BLaER1 (cell line): ENCODE measurements at regions not wholly inside any gene's neighbourhood (a gene's known extent, or its start where the extent isn't known, plus 50 kb on each side); places are given as distances from the start of the nearest gene placed in this dataset.

Experiments used
- H3K27ac ChIP-seq: shearing (Covaris generic); formaldehyde crosslinking; 2 replicates; pipeline ENCODE4 v1.8.1; 2022
- H3K27me3 ChIP-seq: shearing (Covaris generic); formaldehyde crosslinking; 2 replicates; pipeline ENCODE4 v1.8.1; 2022
- H3K36me3 ChIP-seq: shearing (Covaris generic); formaldehyde crosslinking; 2 replicates; pipeline ENCODE4 v1.8.1; 2022
- H3K4me1 ChIP-seq: shearing (Covaris generic); formaldehyde crosslinking; 2 replicates; pipeline ENCODE4 v1.8.1; 2022
- H3K4me2 ChIP-seq: shearing (Covaris generic); formaldehyde crosslinking; 2 replicates; pipeline ENCODE4 v1.8.1; 2022
- H3K4me3 ChIP-seq: shearing (Covaris generic); formaldehyde crosslinking; 2 replicates; pipeline ENCODE4 v1.8.1; 2022
- H3K9ac ChIP-seq: shearing (Covaris generic); formaldehyde crosslinking; 2 replicates; pipeline ENCODE4 v1.8.1; 2022
- H3K9me3 ChIP-seq: shearing (Covaris generic); formaldehyde crosslinking; 2 replicates; pipeline ENCODE4 v1.8.1; 2022
- H4K20me1 ChIP-seq: shearing (Covaris generic); formaldehyde crosslinking; 2 replicates; pipeline ENCODE4 v1.8.1; 2022
- Cebpa-rat ChIP-seq: shearing (Covaris generic); IDR thresholded peaks from 2 replicates; pipeline ENCODE4 v1.8.1; 2022

GRCh38 chr7:57245206-57245605 lies 113.0 kb upstream of the ZNF479 start:
- no peak overlapping the region for H3K9ac ChIP-seq
- no peak overlapping the region for H3K27ac ChIP-seq
- H3K9me3 ChIP-seq, result peaks cover 90% of the 10 kb centered on the region
- H4K20me1 ChIP-seq, result no peaks in the 10 kb centered on the region
- no peak for TF ChIP-seq Cebpa-rat
- no peaks in the 10 kb centered on the region for H3K36me3 ChIP-seq
- no peak overlapping the region for H3K4me3 ChIP-seq
- H3K4me2 ChIP-seq, result no peak overlapping the region
- H3K4me1 ChIP-seq, result no peaks in the 10 kb centered on the region
- H3K27me3 ChIP-seq, result no peaks in the 10 kb centered on the region

DNA sequence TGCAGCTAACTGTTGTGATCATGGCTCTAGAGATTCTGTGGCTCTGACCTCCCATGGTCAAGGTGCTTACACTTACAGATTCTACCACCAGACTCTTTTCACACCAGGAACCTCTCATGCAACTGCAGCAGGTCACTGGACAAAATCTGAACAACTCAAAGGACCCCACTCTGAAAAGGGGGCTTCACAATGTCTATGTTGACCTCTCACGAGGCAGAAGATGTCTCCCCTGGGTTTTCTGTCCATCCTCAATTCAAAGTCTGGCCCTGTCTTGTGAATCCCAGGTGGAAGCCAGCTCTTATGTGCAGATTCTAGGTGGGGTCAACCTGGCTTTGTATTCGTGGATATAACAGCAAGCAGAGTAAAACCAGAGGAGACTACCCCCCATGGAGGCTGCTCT lies 118.6 kb upstream of the ZNF479 start:
- Histone ChIP-seq H3K9me3 (peaks cover 66% of the 10 kb centered on the region), H3K9ac (no peak overlapping the region), H4K20me1 (no peaks in the 10 kb centered on the region), H3K4me3 (no peak overlapping the region), H3K4me2 (no peak overlapping the region), H3K36me3 (no peaks in the 10 kb centered on the region), H3K4me1 (no peaks in the 10 kb centered on the region), H3K27me3 (no peaks in the 10 kb centered on the region), H3K27ac (no peak overlapping the region)
- no peak for TF ChIP-seq Cebpa-rat

DNA sequence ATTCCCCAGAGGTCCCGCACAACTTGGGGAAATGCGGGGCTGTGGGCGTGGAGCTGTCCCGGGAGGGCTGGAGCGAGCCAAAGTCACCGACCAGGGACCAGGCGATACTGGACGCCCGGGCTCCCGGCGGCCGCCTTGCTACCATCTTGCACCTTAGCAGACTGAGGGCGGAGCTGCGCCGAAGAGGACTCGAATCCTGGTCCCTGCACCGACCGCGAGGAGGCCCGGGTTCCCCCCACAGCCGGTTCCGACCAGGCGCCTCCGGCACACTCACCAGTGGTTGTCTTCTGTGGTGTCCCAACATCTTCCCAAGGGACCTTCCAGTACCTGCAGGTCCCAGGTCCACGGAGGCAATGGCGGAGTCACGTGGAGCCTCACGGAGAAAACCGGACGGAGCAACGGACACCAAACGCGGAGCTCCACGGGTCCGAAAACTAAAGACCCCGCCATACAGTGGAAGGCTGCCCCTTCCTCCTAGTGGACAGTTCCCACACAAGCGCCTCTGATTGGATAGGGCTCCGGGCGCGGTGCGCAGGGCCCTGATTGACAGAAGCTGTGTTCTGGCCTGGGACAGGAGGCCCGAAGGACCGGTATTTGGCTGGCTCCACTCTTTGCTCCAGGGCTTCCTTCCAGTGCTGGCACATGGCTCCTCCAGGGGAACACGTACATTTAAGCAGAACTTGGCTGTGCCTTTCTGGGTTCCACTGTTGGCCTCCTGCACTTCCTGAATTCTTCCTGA lies 124.6 kb upstream of the ZNF479 start:
- Histone ChIP-seq H3K36me3 (no peaks in the 10 kb centered on the region), H3K9ac (no peak overlapping the region), H3K4me2 (no peak overlapping the region), H3K4me1 (no peaks in the 10 kb centered on the region), H4K20me1 (no peaks in the 10 kb centered on the region), H3K4me3 (no peak overlapping the region), H3K27me3 (no peaks in the 10 kb centered on the region), H3K9me3 (peaks cover 73% of the 10 kb centered on the region), H3K27ac (no peak overlapping the region)
- TF ChIP-seq Cebpa-rat, result no peak

GRCh38 chr7:57274535-57275283 lies 142.5 kb upstream of the ZNF479 start:
- Histone ChIP-seq H3K4me3 (no peak overlapping the region), H3K36me3 (no peaks in the 10 kb centered on the region)

DNA sequence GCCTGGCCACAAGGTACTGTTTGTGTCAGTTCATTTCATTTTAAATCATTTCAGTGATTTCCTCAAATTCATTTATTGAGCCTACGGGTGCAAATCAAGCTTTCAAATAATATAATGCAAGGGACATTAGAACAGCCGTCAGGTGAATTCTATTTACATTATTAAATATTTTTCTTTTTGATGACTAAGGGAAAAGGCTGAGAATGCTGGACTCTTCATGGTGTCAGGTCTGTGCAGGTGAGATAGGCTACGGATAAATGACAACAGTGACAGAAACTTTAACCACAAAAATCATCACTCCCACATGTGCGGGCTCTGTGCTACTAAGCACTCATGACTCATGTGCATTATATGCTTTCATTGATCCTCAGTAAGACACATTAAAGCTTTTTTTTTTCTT lies 149.2 kb upstream of the ZNF716 start:
- H3K27ac ChIP-seq, result no peak overlapping the region
- H3K4me1 ChIP-seq, result peaks cover 11% of the 10 kb centered on the region
- H3K4me2 ChIP-seq, result no peak overlapping the region
- TF ChIP-seq Cebpa-rat, result no peak
- H3K27me3 ChIP-seq, result no peaks in the 10 kb centered on the region
- no peak overlapping the region for H3K9ac ChIP-seq
- H4K20me1 ChIP-seq, result no peaks in the 10 kb centered on the region
- H3K4me3 ChIP-seq, result no peak overlapping the region
- no peaks in the 10 kb centered on the region for H3K36me3 ChIP-seq
- peaks cover 51% of the 10 kb centered on the region for H3K9me3 ChIP-seq

More at GRCh38 chr7:57274535-57275283, 142.5 kb upstream of the ZNF479 start:
- peaks cover 83% of the 10 kb centered on the region for H3K9me3 ChIP-seq
- no peak overlapping the region for H3K4me2 ChIP-seq
- H3K27ac ChIP-seq, result no peak overlapping the region
- no peak for TF ChIP-seq Cebpa-rat
- no peaks in the 10 kb centered on the region for H4K20me1 ChIP-seq
- no peaks in the 10 kb centered on the region for H3K4me1 ChIP-seq
- no peak overlapping the region for H3K9ac ChIP-seq
- H3K27me3 ChIP-seq, result no peaks in the 10 kb centered on the region

- Histone ChIP-seq H3K27me3 (no peaks in the 10 kb centered on the region), H3K4me2 (peak overlapping the region; percentile 28; the same call in 1 of the 2 replicates), H3K9me3 (peaks cover 78% of the 10 kb centered on the region), H3K27ac (no peak overlapping the region), H4K20me1 (no peaks in the 10 kb centered on the region), H3K4me1 (peaks cover 11% of the 10 kb centered on the region), H3K9ac (no peak overlapping the region), H3K4me3 (no peak overlapping the region), H3K36me3 (no peaks in the 10 kb centered on the region)
- TF ChIP-seq Cebpa-rat, result no peak
These were observed 144.7 kb upstream of the ZNF716 start for GRCh38 chr7:57305192-57305748.

- Histone ChIP-seq H3K36me3 (no peaks in the 10 kb centered on the region), H3K4me2 (no peak overlapping the region), H3K9ac (no peak overlapping the region), H3K4me3 (no peak overlapping the region), H3K9me3 (peaks cover 66% of the 10 kb centered on the region), H3K4me1 (peaks cover 11% of the 10 kb centered on the region), H3K27ac (no peak overlapping the region), H4K20me1 (no peaks in the 10 kb centered on the region), H3K27me3 (no peaks in the 10 kb centered on the region)
- no peak for TF ChIP-seq Cebpa-rat
These were observed 141.2 kb upstream of the ZNF716 start for GRCh38 chr7:57308631-57309408.

DNA sequence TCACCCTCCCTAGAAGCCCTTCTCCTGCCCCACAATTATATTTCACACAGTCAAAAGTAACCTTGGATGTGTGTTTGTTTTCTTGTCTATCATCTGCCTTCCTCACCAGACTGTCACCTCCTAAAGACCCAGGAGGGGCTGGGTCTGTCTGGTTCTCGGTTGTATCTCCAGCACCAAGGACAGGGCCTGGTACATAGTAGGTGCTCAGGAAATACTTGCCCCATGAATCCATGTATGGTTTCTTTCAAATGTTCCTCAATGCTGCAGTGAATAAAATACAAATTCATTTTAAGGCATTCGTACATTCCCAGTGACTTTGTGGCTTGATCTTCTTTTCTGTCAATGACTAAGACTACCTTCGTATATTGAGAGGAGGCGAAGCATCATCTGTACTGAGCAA lies 122.9 kb upstream of the ZNF716 start:
- Histone ChIP-seq H3K4me2 (no peak overlapping the region), H3K27me3 (no peaks in the 10 kb centered on the region), H4K20me1 (no peaks in the 10 kb centered on the region), H3K9me3 (peaks cover 78% of the 10 kb centered on the region), H3K27ac (no peak overlapping the region), H3K36me3 (no peaks in the 10 kb centered on the region), H3K9ac (no peak overlapping the region), H3K4me1 (no peaks in the 10 kb centered on the region), H3K4me3 (no peak overlapping the region)
- TF ChIP-seq Cebpa-rat, result no peak

- no peak overlapping the region for H3K4me3 ChIP-seq
- no peaks in the 10 kb centered on the region for H4K20me1 ChIP-seq
- H3K4me1 ChIP-seq, result no peaks in the 10 kb centered on the region
- no peaks in the 10 kb centered on the region for H3K36me3 ChIP-seq
- H3K9ac ChIP-seq, result no peak overlapping the region
- no peak overlapping the region for H3K4me2 ChIP-seq
- H3K27me3 ChIP-seq, result no peaks in the 10 kb centered on the region
- no peak overlapping the region for H3K27ac ChIP-seq
- peaks cover 91% of the 10 kb centered on the region for H3K9me3 ChIP-seq
- TF ChIP-seq Cebpa-rat, result no peak
These were observed 121.5 kb upstream of the ZNF716 start for GRCh38 chr7:57328457-57328856.

- Histone ChIP-seq H3K4me2 (no peak overlapping the region), H3K27me3 (no peaks in the 10 kb centered on the region), H3K36me3 (no peaks in the 10 kb centered on the region), H3K9me3 (peaks cover 90% of the 10 kb centered on the region), H4K20me1 (no peaks in the 10 kb centered on the region), H3K4me1 (no peaks in the 10 kb centered on the region), H3K27ac (no peak overlapping the region), H3K4me3 (no peak overlapping the region), H3K9ac (no peak overlapping the region)
- TF ChIP-seq Cebpa-rat, result no peak
These were observed 121.0 kb upstream of the ZNF716 start for GRCh38 chr7:57328963-57329362.
